VCaP (cell line): ENCODE measurements at regions not wholly inside any gene's neighbourhood (a gene's known extent, or its start where the extent isn't known, plus 50 kb on each side); places are given as distances from the start of the nearest gene placed in this dataset.

Source experiments
- H3K27ac ChIP-seq: fragments of 450-650 bp; 2 replicates; pipeline ENCODE4 v1.5.1; 2017
- TF ChIP-seq, protein P1 (sequence below): fragments of 450-650 bp; conservative IDR thresholded peaks from 2 replicates; pipeline ENCODE4 v1.5.1; 2017; ENCODE audit warnings: mild to moderate bottlenecking, moderate library complexity

DNA sequence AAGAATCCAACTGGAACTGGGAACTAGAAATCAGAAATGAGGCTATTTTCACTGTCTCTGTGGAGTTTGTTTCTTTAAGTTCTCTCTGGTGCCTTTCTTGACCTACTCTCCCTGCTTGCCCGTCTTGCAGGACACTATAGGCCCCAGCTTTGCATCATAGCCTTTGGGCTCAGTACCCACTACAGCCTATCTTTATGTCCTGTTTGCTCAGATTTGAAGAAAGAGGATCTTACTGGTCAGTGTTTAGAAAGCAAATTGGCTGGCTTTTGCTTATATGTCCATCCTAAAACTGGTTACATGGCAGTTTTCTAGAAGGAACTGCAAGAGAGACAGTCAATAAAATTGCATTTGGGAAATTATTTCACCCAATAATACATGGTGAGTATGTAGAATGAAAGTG is 231.8 kb upstream of the TBL1XR1 start:
- TF ChIP-seq, protein P1, sequence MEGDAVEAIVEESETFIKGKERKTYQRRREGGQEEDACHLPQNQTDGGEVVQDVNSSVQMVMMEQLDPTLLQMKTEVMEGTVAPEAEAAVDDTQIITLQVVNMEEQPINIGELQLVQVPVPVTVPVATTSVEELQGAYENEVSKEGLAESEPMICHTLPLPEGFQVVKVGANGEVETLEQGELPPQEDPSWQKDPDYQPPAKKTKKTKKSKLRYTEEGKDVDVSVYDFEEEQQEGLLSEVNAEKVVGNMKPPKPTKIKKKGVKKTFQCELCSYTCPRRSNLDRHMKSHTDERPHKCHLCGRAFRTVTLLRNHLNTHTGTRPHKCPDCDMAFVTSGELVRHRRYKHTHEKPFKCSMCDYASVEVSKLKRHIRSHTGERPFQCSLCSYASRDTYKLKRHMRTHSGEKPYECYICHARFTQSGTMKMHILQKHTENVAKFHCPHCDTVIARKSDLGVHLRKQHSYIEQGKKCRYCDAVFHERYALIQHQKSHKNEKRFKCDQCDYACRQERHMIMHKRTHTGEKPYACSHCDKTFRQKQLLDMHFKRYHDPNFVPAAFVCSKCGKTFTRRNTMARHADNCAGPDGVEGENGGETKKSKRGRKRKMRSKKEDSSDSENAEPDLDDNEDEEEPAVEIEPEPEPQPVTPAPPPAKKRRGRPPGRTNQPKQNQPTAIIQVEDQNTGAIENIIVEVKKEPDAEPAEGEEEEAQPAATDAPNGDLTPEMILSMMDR: no peak
- H3K27ac ChIP-seq: no peak overlapping the region

DNA sequence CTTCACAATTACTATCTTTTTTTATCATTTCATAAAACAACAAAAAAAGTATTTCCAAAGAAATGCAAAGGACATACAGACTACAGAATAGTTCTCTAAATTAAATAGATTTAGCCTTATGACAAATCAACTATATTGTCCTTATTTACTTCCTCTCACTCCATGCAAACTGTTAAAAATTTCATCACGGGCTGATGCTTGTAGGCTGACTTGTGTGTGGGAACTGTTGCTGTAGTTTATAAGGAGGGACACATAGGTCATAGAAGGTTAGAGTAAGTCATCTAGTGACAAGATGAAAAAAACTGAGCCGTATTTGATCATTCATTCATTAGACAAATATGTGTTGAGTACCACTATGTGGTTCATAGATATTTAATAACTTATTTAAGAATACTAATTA is 232.5 kb upstream of the TBL1XR1 start:
- TF ChIP-seq, protein P1: no peak
- no peak overlapping the region for H3K27ac ChIP-seq

GRCh38 chr3:177430653-177431052 is 233.4 kb upstream of the TBL1XR1 start:
- no peak overlapping the region for H3K27ac ChIP-seq
- TF ChIP-seq, protein P1: no peak

DNA sequence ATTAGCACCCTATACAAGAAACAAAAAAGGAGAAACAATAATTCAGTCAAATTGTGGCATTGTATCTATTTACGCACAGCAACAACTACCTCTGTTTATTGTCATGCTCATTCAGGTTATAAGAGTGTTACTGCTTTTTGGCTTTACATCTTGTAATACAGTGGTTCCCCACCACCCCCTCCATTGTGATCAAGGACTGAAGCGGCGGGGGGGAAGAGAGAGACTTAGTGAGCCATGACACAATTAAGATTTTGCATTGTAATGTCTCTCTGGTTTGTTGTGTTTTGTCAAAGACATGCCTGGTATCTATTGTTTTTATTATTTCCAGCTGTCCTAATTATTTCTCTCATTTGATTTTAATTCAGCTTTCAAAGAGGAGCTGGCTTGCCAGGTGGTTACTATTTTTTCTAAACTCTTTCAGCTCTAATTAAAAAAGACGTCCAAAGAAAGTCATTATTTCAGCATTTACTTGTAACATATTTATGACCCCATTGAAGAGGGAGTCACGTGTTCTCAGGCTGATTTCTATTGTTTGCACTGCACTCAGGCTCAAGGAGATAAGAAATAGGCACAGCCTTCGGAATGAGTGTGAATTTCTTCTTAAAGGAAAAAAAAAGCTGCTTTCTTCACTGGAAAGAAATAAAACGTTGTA is 234.4 kb upstream of the TBL1XR1 start:
- TF ChIP-seq, protein P1: no peak
- H3K27ac ChIP-seq: peak overlapping the region; percentile 68

DNA sequence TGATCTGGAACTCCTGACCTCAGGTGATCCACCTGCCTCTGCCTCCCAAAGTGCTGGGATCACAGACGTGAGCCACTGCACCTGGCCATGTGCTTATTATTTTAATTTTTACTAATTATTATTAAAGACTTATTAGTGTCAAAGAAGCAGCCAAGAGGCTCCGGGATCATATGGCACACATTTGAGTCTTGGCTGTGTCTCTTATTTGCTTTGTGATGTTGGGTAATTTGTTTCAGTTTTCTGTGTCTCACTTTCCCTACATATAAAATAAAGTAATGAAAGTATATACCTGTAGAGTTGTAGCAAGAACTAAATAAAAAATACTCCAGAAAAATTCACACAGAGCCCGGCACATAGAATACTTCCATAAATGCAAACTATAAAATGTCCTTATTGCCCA is 238.0 kb upstream of the TBL1XR1 start:
- TF ChIP-seq, protein P1: no peak

GRCh38 chr3:177437513-177438337 is 240.4 kb upstream of the TBL1XR1 start:
- TF ChIP-seq, protein P1: no peak
- no peak overlapping the region for H3K27ac ChIP-seq

More for the DNA sequence above, 238.0 kb upstream of the TBL1XR1 start:
- H3K27ac ChIP-seq: no peak overlapping the region

DNA sequence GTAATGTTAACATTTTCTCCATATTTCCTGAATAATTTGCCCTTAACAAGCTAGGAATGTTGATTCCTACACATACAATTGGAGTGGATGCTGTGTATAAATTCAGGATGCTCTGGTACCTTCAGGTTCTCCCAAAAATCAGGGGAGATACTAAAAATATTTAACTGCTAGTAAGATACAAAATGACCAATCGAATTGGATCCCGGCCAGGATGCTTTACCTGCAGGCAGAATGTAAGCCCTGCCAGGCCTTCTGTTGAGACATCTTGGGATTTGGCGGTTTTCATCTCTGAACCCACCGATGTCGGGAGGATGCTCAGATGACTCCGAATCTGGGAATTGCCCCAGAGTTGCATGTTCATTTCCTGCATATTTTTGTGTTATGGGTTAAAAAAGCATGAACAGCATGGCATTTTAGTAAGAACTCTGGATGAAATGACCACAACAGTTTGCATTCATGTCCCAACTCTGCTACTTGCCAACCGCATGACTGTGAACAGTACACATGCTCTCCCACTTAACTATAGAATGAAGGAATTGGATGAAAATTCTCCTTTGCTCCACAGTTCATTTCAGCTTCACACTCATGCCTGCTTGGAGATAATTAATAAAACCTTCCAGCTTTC is 241.4 kb upstream of the TBL1XR1 start:
- TF ChIP-seq, protein P1: no peak
- H3K27ac ChIP-seq: no peak overlapping the region
